ENCODE measurements at regions not wholly inside any gene's neighbourhood (a gene's known extent, or its start where the extent isn't known, plus 50 kb on each side); places are given as distances from the start of the nearest gene placed in this dataset.

GRCh38 chr2:5229574-5229973 is 462.6 kb upstream of the SOX11 start:
- Mint-ChIP-seq H3K9me3 (peaks cover 6 to 10% of the 10 kb centered on the region in 2 donors), H3K27ac (no peak overlapping the region), H3K36me3 (no peaks in the 10 kb centered on the region)
- no peak for DNase-seq (ENCODE audit: low spot score in 2 of 2)
- ATAC-seq, result no peak

GRCh38 chr2:5230444-5230843 is 461.7 kb upstream of the SOX11 start:
- no peak for DNase-seq (ENCODE audit: low spot score in 2 of 2)
- Mint-ChIP-seq H3K9me3 (peaks cover 6 to 12% of the 10 kb centered on the region in 2 donors), H3K27ac (no peak overlapping the region), H3K36me3 (no peaks in the 10 kb centered on the region)
- ATAC-seq, result no peak

DNA sequence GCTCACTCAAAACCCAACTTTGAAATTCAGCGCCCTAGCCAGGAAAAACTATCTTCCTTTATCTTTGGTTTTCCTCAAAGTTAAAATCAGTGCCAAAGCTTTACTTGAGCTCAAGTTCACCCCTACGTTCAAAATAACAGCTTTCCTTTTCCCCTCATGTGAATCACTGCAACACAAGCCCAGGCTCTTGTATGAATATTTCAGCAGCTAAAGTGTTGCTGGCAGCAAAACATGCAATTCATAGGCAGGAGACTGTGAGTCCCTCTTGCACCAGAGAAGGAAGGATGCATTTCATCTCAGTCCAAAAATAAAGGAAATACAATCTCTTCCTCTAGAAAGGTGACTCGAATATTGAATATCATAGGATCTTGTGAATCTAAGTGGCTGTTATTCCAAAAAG is 461.3 kb upstream of the SOX11 start:
- DNase-seq (ENCODE audit: low spot score in 2 of 2) (no peak), ATAC-seq (no peak)
- no peak overlapping the region for H3K27ac Mint-ChIP-seq
- no peaks in the 10 kb centered on the region for H3K36me3 Mint-ChIP-seq
- H3K9me3 Mint-ChIP-seq, result peaks cover 6 to 12% of the 10 kb centered on the region in 2 donors

DNA sequence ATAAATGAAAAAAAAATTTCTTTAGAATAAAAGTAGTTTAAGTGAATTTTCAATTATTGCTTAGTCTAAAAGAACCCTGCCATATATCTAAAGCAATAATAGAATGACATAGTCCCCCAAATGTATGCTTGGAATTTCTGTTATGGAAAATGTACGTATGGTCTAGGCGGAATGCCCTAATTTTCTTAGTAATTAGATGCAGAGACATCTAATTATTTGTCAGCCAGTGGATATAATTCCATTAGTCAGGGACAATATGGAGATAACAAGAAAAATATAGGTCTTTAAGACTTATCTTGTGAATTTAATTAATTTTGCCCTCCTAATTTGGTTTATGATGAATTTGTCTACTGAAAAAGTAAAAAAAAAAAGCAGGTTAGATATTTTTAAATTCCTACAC is 460.9 kb upstream of the SOX11 start:
- ATAC-seq (no peak), DNase-seq (ENCODE audit: low spot score in 2 of 2) (no peak)
- no peak overlapping the region for H3K27ac Mint-ChIP-seq

GRCh38 chr2:5234563-5234962 is 457.6 kb upstream of the SOX11 start:
- Mint-ChIP-seq H3K36me3 (no peaks in the 10 kb centered on the region), H3K27ac (no peak overlapping the region), H3K9me3 (peaks cover 6 to 16% of the 10 kb centered on the region in 2 donors)
- DNase-seq (ENCODE audit: low spot score in 2 of 2) (no peak), ATAC-seq (no peak)

More for the DNA sequence above, 460.9 kb upstream of the SOX11 start:
- Mint-ChIP-seq H3K9me3 (peaks cover 6 to 12% of the 10 kb centered on the region in 2 donors), H3K36me3 (no peaks in the 10 kb centered on the region)

DNA sequence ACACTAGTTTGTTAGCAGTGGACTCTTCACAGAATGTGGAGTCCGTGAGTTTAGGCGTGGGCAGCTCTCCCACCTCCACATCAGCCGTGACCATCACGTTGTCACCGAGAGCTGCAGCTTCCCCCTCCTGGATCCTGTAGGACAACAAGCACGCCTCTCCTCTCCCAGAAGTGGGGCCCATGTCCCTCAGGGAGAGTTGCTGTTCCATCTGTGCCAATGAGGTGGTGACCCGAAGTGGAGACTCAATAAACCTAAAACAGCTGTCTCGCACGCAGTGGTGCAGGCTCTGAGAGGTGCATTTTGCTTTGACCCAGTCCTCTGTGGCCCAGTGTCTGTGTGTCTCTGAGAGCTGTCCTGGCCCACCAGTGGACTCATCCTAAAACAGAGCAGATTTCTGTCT is 456.5 kb upstream of the SOX11 start:
- Mint-ChIP-seq H3K27ac (no peak overlapping the region), H3K9me3 (peaks cover 6 to 12% of the 10 kb centered on the region in 2 donors), H3K36me3 (no peaks in the 10 kb centered on the region)
- ATAC-seq (no peak), DNase-seq (ENCODE audit: low spot score in 2 of 2) (no peak)

GRCh38 chr2:5236249-5236648 is 455.9 kb upstream of the SOX11 start:
- no peak for ATAC-seq
- H3K36me3 Mint-ChIP-seq, result no peaks in the 10 kb centered on the region

DNA sequence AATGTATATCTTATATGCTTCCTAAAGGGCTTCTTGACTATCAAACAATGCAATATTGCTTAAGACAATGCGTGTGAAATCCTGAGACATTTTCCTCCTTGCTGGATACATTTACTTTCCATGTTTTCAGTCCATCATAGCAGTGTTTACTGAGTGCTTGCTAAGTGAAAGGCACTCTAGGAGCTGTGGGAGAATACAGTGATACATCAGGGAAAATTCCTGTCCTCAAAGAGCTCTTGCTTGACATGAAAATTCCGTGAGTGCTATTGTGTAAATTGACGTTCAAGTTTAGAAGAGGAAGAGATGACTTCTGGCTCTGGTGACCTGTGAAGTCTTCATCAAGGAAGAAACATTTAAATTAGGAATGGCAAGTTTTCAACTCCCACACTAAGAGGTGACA is 449.4 kb upstream of the SOX11 start:
- DNase-seq (ENCODE audit: low spot score in 2 of 2) (no peak), ATAC-seq (no peak)
- no peaks in the 10 kb centered on the region for H3K36me3 Mint-ChIP-seq
- no peak overlapping the region for H3K27ac Mint-ChIP-seq
- peaks cover 4 to 5% of the 10 kb centered on the region in 2 donors for H3K9me3 Mint-ChIP-seq

More at GRCh38 chr2:5236249-5236648, 455.9 kb upstream of the SOX11 start:
- Mint-ChIP-seq H3K27ac (no peak overlapping the region), H3K9me3 (peaks cover 6 to 12% of the 10 kb centered on the region in 2 donors)
- no peak for DNase-seq (ENCODE audit: low spot score in 2 of 2)

DNA sequence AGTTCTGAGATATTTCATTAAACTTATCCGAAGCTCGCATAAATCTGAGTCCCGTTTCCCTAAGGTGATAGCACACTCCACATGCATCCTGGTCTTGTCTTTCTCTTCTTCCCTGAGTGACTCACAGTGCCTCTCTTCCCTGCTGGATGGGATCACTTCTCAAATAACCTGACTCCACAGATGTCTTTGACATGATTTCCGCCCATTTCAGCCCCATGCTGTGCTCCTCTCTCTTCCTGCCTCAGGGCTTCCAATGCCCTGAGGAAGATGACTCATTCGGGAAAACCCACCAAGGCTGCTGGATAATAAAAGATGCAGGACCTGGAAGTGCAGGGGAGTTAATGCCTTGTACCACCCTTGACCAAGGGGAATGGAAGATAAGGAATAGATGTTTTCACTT is 441.7 kb upstream of the SOX11 start:
- Mint-ChIP-seq H3K9me3 (peaks cover 17 to 28% of the 10 kb centered on the region in 2 donors), H3K27ac (no peak overlapping the region), H3K36me3 (peaks cover 0 to 9% of the 10 kb centered on the region in 2 donors)
- DNase-seq (ENCODE audit: low spot score in 2 of 2) (no peak), ATAC-seq (no peak)

DNA sequence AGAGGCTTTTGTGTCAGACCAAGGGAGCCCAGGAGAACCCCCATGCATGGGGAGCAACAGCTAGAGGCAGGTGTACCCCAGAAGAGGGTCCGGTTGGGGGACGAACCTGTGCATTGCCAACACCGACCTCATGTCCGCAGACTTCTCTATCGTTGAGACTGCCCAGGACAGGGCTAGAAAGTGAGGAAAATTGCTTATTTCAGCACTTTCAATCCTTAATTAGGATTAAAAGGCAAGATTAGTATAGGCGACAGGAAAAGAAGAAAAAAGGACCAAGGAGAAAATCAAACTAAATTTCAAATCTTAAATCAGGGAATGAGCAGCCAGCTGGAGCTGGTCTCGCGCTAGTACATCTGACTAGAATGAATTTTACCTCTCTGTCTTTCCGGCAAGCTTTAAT is 438.9 kb upstream of the SOX11 start:
- DNase-seq (ENCODE audit: low spot score in 2 of 2) (no peak), ATAC-seq (no peak)
- H3K27ac Mint-ChIP-seq, result no peak overlapping the region
- peaks cover 12 to 24% of the 10 kb centered on the region in 2 donors for H3K9me3 Mint-ChIP-seq
- peaks cover 0 to 9% of the 10 kb centered on the region in 2 donors for H3K36me3 Mint-ChIP-seq

- Mint-ChIP-seq H3K9me3 (peaks cover 25 to 30% of the 10 kb centered on the region in 2 donors), H3K27ac (no peak overlapping the region), H3K36me3 (peaks cover 0 to 19% of the 10 kb centered on the region in 2 donors)
- DNase-seq (ENCODE audit: low spot score in 2 of 2) (no peak), ATAC-seq (no peak)
Observed at GRCh38 chr2:5254791-5255332, 437.3 kb upstream of the SOX11 start.

- Mint-ChIP-seq H3K36me3 (peaks cover 0 to 21% of the 10 kb centered on the region in 2 donors), H3K9me3 (peaks cover 14 to 29% of the 10 kb centered on the region in 2 donors), H3K27ac (no peak overlapping the region)
- DNase-seq (ENCODE audit: low spot score in 2 of 2) (no peak), ATAC-seq (no peak)
Observed at GRCh38 chr2:5263291-5263690, 428.9 kb upstream of the SOX11 start.

DNA sequence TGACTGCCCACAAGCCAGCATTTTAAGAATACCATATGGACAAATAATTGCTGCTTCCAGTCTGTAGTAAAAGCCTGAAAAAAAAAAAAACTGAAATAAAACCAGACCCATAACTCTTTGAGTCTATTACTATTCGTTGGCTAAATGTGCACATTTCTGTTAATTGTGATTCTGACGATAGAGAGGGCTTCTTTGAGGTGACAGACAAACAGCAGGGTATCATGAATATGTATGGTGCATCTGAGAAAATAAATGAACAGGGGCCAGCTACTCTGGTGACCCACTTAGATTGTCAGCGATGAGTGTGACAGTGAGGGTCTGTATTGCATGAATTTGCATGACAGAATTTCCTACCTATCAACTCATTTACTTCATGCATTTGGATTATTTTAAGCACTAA is 427.8 kb upstream of the SOX11 start:
- Mint-ChIP-seq H3K9me3 (peaks cover 13 to 23% of the 10 kb centered on the region in 2 donors), H3K27ac (no peak overlapping the region), H3K36me3 (peaks cover 0 to 16% of the 10 kb centered on the region in 2 donors)
- DNase-seq (ENCODE audit: low spot score in 2 of 2), result no peak
- ATAC-seq, result no peak

DNA sequence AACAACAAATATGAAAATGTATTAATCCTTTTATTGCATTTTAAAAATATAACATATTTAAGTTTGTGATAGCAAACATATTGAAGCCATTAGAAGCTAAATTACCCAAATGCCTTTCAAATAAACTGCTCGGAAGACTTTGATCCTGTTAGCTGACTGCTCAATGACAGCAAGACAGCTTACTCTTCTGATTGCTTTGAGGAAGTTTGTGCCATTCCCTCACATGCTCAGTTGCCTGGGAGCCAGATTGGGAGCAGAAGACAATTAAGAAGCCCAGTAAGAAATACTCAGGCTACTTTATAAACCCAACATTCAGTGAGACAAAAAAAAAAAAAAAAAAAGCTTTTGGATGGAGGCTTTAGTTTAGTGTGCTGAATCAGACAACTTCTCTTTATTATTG is 407.1 kb upstream of the SOX11 start:
- ATAC-seq, result no peak
- no peak for DNase-seq (ENCODE audit: low spot score in 2 of 2)
- Mint-ChIP-seq H3K36me3 (no peaks in the 10 kb centered on the region), H3K9me3 (peaks cover 5 to 12% of the 10 kb centered on the region in 2 donors), H3K27ac (no peak overlapping the region)

DNA sequence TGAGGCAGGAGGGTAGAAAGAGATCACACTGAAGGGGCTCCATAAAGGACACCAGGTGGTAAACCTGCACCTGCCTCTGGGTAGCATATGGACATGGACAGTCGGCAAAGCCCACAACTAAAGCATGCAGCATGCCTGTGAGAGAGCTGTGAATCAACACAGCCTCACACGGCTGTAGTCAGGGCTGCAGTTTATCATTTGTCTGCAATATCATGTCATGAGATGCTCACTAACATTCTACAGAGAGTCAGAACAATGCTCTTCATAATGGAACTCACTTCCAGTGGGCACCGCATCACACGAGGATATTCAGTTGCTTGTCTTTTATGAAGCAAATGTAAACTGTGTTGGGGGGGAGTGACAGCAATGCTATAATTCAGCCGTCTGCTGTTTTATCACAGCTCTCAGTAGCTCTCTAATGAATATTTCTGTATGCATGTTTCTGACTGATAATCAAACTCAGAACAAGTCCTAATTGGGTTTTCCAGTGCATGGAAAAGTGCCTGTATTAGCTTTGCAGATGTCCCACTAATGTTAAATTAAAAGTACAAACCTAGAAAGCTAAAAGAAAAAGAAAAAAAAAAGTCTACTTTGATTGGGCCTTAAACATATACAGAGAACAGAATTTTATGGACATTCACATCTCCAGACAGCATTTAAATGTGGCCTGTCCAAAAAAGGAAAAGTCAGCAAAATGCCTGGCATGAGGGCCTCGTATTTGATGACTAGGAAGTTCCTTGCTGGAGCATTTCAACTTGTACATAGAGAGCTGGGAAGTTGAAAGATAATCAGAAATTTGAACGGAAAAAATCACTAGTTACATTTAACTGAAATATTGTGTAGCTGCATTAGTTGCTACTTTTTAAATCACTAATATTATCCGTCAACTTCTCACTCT is 406.1 kb upstream of the SOX11 start:
- DNase-seq (ENCODE audit: low spot score in 2 of 2), result no peak
- no peak overlapping the region for H3K27ac Mint-ChIP-seq
- H3K9me3 Mint-ChIP-seq, result peaks cover 5 to 12% of the 10 kb centered on the region in 2 donors
- no peaks in the 10 kb centered on the region for H3K36me3 Mint-ChIP-seq
- ATAC-seq, result no peak

DNA sequence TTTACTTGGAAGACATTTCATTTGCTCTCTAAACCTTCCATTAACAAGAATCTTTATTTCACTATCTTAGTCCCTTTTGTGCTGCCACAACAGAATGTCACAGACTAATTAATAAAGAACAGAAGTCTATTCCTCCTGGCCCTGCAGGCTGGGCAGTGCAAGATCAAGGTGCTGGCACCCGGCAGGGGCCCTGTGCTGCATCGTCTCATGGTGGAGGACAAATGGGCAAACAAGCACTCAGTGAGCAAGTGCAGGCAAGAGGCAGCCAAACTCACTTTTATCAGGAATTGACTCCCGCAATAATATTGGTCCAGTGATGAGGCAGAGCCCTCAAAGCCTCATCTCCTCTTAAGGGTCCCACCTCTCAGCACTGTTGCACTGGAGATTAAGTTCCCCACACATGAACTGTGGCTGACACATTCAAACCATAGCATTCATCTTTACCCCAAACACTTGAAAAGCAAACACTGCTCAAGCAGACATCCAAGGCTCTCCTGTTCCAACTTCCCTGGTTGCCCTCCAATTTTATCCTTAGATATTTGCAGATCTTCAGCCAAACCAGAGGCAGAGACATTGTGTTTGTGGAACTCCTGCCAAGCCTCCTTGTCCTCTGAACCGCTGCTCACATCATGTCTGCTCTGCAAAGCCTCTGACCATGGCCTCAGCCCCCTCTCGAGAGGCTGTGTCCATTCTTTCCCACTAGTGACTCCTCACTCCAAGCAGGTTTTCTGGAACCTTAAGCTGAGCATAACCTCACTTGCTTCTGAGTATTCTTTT is 404.4 kb upstream of the SOX11 start:
- Mint-ChIP-seq H3K36me3 (no peaks in the 10 kb centered on the region), H3K27ac (no peak overlapping the region), H3K9me3 (peaks cover 5 to 15% of the 10 kb centered on the region in 2 donors)
- ATAC-seq (no peak), DNase-seq (ENCODE audit: low spot score in 2 of 2) (no peak)

- no peak for DNase-seq (ENCODE audit: low spot score in 2 of 2)
- Mint-ChIP-seq H3K36me3 (no peaks in the 10 kb centered on the region), H3K27ac (no peak overlapping the region), H3K9me3 (peaks cover 0 to 16% of the 10 kb centered on the region in 2 donors)
- no peak for ATAC-seq
Observed at GRCh38 chr2:5290900-5291546, 401.2 kb upstream of the SOX11 start.
